ENCODE measurements at regions not wholly inside any gene's neighbourhood (a gene's known extent, or its start where the extent isn't known, plus 50 kb on each side); places are given as distances from the start of the nearest gene placed in this dataset.

GRCh38 chr6:125363824-125364165 lies 62.0 kb upstream of the HDDC2 start:
- peaks cover 39% of the 10 kb centered on the region for H3K27me3 ChIP-seq (ENCODE audit: insufficient read depth)
- DNase-seq (ENCODE audit: low spot score) (peak; percentile 78), ATAC-seq (peak; percentile 82)
- Mint-ChIP-seq H3K9me3 (no peaks in the 10 kb centered on the region), H3K27me3 (ENCODE audit: insufficient read depth, low read depth, poor library complexity) (peaks cover 4% of the 10 kb centered on the region), H3K4me3 (peak overlapping the region; percentile 65), H3K36me3 (ENCODE audit: low read depth) (no peaks in the 10 kb centered on the region), H3K27ac (no peak overlapping the region), H3K4me1 (peaks cover 29% of the 10 kb centered on the region)
- peak overlapping the region; percentile 92 for H3K4me2 ChIP-seq
- TF ChIP-seq CTCF (conservative IDR thresholded peaks at IDR 0.05; ENCODE audit: low read depth in 2 of 2) (no peak), ETS1 (IDR thresholded peaks at IDR 0.05) (no peak)
- H3K27ac ChIP-seq (ENCODE audit: low read depth): no peak overlapping the region
- H3K4me3 ChIP-seq: peak overlapping the region; percentile 71
- no peaks in the 10 kb centered on the region for H3K36me3 ChIP-seq (ENCODE audit: insufficient read depth)
- H3K79me2 ChIP-seq (replicated peaks; ENCODE audit: insufficient read depth): no peaks in the 10 kb centered on the region
- H2AFZ ChIP-seq: peak overlapping the region; percentile 96; the same call in 1 of the 2 replicates
- no peaks in the 10 kb centered on the region for H3K9me2 ChIP-seq (ENCODE audit: insufficient read depth)
- H4K20me1 ChIP-seq (replicated peaks; ENCODE audit: insufficient read depth): no peaks in the 10 kb centered on the region
- no peaks in the 10 kb centered on the region for H3F3A ChIP-seq (replicated peaks; ENCODE audit: low read depth)
- H3K4me1 ChIP-seq (ENCODE audit: insufficient read depth): peaks cover 27% of the 10 kb centered on the region

GRCh38 chr6:125365230-125365629 lies 63.5 kb upstream of the HDDC2 start:
- no peak overlapping the region for H3K27ac ChIP-seq (ENCODE audit: low read depth)
- Mint-ChIP-seq H3K4me1 (peaks cover 34% of the 10 kb centered on the region), H3K36me3 (ENCODE audit: low read depth) (no peaks in the 10 kb centered on the region), H3K27me3 (ENCODE audit: insufficient read depth, low read depth, poor library complexity) (peaks cover 4% of the 10 kb centered on the region), H3K4me3 (no peak overlapping the region), H3K27ac (no peak overlapping the region), H3K9me3 (no peaks in the 10 kb centered on the region)
- H3K4me3 ChIP-seq: no peak overlapping the region
- H2AFZ ChIP-seq: no peak overlapping the region
- no peaks in the 10 kb centered on the region for H3K9me2 ChIP-seq (ENCODE audit: insufficient read depth)
- no peaks in the 10 kb centered on the region for H3K36me3 ChIP-seq (ENCODE audit: insufficient read depth)
- H4K20me1 ChIP-seq (replicated peaks; ENCODE audit: insufficient read depth): no peaks in the 10 kb centered on the region
- H3K4me2 ChIP-seq: no peak overlapping the region
- no peak for TF ChIP-seq ZNF462 (CRISPR knock-in tag; IDR thresholded peaks at IDR 0.05)
- TF ChIP-seq EZH2phosphoT487 (IDR thresholded peaks at IDR 0.05; ENCODE audit: unreplicated experiment): no peak
- H3F3A ChIP-seq (replicated peaks; ENCODE audit: low read depth): no peaks in the 10 kb centered on the region
- peaks cover 39% of the 10 kb centered on the region for H3K27me3 ChIP-seq (ENCODE audit: insufficient read depth)
- DNase-seq (ENCODE audit: low spot score): no peak
- no peak for ATAC-seq
- H3K79me2 ChIP-seq (replicated peaks; ENCODE audit: insufficient read depth): no peaks in the 10 kb centered on the region
- peaks cover 30% of the 10 kb centered on the region for H3K4me1 ChIP-seq (ENCODE audit: insufficient read depth)

All from GM23338 (cell line).